HG02884 (cell line): ENCODE measurements at regions not wholly inside any gene's neighbourhood (a gene's known extent, or its start where the extent isn't known, plus 50 kb on each side); places are given as distances from the start of the nearest gene placed in this dataset.
"Not testable (repeated sequence)": the region's sequence is repeated elsewhere in the genome, so short reads cannot be mapped to it uniquely, and the experiment has no call there.

Experiments used
- ATAC-seq: cut with Tn5 transposase; IDR thresholded peaks from one replicate; pipeline ENCODE4 v1.9.1; 2021; ENCODE audit warnings: mild to moderate bottlenecking, moderate library complexity; ENCODE audit not compliant: unreplicated experiment

DNA sequence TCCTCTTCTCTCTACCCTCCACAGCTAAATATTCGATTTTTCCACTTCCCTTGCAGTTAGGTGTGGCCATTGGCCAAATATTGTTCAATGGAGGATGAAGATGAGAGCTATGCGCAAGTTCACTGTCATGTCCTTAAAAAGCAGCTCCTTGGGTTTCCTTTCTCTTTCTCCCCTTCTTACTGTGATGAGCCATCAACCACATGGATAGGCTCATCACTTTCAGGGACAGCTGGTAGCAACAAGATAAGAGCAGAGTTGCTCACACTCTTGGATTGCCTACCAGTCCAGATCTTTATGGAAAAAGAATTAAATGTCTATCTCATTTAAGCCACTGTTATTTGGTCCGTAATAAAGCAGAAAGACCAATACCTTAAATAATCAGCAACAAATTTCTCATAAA, 377.0 kb downstream of the DDX10 start:
- ATAC-seq, result no peak

GRCh38 chr11:109043315-109043714, 378.4 kb downstream of the DDX10 start:
- ATAC-seq, result no peak

- ATAC-seq, result no peak
These were observed 375.6 kb upstream of the C11orf87 start for GRCh38 chr11:109046284-109046992.

- ATAC-seq, result no peak
These were observed 373.9 kb upstream of the C11orf87 start for GRCh38 chr11:109048098-109048497.

DNA sequence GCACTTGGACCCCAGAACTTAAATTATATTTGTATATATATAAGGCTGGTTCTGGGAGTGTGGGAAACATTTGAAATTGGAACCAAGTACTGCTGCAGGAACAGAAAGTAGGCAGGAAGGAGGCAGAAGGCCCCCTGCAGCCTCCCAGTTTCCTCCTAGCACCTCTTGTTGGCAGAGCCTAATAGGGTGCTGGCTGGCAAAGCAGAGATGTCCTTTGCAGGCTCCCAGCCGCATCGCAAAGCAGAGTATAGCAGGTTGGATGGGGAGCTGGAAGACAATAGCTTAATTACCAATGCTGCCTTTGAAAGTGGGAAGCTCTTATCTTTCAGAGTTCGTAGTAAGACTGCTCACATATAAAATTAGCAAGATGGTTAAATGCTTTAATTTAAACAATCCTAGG, 370.8 kb upstream of the C11orf87 start:
- no peak for ATAC-seq

GRCh38 chr11:109059402-109059801, 362.6 kb upstream of the C11orf87 start:
- ATAC-seq, result no peak

DNA sequence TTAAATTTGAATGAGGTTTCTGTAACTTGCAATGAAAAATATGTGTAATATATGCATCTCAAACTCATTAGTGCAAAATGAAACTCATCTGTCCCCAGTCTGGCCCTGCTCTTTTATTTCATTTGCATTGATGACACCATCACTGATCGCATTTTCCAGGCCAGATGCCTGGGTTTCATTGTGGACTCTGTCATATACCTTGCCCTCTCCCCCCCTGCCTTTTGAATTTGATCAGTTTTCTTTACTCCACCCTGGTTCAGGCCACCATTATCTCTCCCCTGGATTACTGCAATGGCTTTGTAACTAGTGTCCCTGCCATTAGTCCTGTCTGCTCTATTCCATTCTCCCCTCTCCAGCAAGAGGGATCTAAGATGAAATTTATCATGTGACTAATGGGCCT, 360.6 kb upstream of the C11orf87 start:
- ATAC-seq, result no peak

DNA sequence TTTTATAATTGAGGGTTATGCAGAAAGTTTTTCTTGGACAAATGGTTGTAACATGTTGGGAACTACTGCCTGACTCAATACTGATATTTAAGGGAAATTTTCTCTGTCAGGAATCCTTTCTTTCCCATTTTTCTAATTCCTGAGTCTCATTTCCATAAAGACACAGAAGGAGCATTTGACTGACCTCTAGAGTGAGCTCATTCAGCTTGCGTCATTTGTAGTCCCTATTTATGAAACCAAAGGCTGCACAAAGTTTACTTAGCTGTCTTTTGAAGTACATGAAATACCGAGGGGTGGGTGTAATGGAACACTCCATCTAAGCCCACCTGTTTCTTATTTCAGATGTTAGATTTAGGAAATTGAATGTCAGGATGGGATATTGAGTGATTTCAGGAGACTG, 359.5 kb upstream of the C11orf87 start:
- ATAC-seq, result no peak

DNA sequence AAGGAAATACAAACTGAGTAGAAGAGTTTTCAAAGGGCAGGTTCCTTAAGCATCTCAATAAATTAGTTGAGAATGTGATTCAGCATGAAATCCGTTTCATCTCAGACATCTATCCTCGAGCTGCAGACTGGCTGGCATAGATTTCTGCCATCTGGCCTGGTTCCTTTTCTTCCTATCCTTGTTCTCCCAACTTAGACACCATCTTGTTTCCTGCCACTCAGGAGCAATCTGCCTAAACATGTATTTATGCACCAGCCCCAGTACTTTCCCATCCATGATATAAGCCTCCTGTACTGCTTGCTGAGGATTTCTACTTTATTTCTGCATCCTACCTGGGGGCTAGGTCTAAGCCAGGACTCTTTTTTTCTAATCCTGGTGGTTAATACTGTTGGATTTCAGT, 359.1 kb upstream of the C11orf87 start:
- ATAC-seq, result no peak

DNA sequence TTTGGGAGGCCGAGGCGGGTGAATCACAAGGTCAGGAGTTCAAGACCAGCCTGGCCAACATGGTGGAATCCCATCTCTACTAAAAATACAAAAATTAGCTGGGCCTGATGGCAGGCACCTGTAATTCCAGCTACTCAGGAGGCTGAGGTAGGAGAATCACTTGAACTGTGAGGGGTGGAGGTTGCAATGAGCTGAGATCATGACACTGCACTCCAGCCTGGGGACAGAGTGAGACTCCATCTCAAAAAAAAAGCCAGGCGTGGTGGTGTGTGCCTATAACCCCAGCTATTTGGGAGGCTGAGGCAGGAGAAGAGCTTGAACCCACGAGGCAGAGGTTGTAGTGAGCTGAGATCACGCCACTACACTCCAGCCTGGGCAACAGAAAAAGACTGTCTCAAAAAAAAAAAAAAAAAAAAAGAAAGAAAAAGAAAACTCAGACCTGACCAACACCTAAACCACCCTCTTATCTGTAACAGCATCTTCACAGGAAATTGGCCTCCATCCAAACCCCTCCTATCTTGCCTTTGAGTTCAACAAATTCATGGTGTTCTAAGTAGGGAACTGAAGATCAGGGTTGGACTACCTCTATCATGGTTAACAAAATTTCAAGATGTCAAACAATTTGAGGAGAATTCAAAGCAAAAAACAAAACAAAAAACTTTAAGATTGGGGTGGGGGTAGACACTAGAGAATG, 357.2 kb upstream of the C11orf87 start:
- ATAC-seq, result not testable (repeated sequence)

DNA sequence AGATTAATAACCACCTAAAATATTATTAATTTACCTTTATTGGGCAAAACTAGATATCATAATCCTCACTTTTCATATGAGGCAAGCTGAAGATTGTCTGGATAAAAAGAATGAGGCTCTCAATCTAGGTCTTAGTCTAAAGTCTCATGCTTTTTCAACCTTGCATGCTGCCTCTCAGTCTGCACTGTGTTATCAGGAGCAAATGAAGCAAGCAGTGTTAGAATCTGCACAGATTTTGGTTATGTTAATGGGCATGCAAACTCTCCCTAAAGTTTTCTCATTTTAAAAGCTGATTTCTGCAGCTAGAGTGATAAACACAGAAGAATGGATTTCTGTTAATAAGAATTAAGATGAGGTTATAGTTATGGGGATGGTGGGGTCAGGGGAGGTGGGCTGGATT, 350.7 kb upstream of the C11orf87 start:
- no peak for ATAC-seq

DNA sequence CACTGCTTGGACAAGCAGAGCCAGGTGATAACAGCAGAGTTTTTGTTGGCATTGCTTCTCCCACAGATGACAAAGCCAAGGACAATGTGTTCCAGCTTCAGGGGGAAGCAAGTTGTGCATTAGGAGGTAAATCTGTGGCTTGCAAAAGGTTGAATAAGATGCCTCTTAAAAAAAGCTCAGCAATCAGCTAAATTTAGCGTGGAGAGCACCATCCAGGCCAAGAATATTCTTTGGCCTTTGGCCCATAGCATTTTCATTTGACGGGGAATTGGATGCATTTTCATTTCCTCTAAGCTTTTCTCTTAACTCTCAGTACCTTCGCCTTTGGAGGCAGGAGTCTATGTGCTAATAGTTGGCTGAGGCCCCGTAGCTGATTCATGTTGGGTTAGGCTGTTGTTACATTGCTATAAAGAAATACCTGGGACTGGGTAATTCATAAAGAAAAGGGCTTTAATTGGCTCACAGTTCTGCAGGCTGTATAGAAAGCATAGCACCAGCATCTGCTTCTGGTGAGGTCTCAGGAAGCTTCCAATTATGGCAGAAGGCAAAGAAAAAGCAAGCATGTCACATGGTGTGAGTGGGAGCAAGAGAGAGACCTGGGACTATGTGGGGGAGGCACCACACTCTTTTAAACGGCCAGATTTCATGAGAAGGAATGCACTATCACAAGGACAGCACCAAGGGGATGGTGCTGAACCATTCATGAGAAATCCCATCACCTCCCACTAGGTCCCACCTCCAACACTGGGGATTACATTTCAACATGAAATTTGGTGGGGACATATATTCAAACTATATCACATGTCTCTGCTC, 350.1 kb upstream of the C11orf87 start:
- no peak for ATAC-seq

DNA sequence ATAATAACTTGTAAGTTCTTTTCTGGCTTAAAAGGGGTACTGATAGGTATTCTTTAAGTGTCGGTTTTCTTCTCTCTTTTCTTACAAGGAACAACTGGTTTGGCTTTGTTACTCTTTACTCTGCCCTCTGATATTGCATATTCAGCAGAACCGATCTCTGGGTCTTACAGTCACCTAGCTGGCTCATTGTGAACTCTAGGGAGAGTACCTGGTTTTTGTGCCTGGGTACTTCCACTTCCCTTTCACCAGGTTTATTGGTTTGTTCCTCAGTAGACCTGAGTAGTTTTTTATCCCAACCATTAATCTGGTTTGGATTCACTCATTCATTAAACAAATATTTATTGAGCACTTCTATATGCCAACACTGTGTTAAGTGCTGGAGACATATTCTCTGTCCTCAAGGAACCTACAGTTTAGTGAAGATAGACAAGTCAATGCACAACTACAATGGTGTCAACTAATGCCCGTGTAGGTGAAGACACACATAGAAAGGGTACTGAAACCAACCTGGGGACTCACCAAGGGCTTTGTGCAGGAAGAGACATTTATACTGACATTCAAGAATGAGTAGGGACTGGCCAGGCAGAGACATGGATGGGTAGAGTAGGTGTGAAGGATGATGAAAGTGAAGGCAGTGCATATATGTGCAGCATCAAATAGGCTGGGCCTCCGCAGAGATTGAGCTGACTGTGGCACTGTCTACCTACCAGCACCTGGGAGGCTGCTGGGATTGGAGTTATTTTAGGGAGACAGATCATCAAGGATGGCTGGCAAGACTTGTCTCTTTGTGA, 348.8 kb upstream of the C11orf87 start:
- ATAC-seq, result no peak

GRCh38 chr11:109075976-109076375, 346.0 kb upstream of the C11orf87 start:
- no peak for ATAC-seq

GRCh38 chr11:109076870-109077269, 345.1 kb upstream of the C11orf87 start:
- no peak for ATAC-seq

GRCh38 chr11:109077291-109077920, 344.6 kb upstream of the C11orf87 start:
- no peak for ATAC-seq

DNA sequence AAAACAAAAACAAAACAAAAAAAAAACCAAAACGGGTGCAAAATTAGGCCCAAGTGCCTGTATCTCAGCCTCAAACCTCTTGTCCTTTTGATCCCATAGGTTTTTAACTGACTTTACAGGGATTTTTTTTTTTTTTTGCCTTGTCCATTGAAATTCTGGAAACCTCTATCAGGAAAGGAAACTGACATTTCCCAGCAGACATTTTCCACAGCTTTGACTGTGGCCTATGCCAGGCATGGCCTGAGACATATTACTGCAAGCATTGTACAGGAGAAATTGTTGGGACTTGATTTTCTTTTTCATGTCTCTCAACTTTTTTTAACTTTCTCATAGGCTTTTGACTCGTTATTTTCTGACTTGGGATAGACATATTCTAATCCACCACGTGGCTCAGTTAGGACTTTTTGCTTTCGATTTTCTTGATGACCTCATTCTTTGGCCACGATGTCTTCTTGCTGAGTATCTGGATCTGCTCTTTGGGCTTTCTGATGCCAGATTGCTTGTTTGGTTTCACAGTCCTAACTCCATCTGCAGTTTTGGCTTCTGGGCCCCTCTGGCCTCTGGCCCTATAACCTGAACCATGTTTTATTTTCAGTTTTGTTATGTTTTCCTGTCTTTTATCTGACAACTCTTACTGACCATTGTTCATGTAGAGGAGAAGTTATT, 336.1 kb upstream of the C11orf87 start:
- ATAC-seq, result no peak

GRCh38 chr11:109086931-109087330, 335.1 kb upstream of the C11orf87 start:
- ATAC-seq, result no peak

DNA sequence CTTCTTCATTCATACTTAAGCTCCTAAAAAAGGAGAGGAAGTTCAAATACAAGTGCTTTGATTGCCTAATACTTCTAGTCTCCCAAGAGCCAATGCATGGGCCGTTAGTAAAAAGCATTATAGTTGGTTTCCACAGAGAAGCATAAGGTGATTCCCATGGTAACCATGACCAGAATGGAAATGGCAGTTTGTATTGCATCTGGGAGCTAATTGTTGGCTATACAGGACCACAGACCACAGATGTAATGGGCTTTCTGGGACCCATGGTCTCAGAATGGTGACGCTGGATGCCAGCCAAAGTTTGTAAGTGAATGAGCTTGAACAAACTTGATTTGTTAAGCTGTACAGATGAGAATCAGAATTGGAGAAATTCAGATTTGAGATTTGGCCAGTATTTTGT, 333.9 kb upstream of the C11orf87 start:
- ATAC-seq, result no peak

GRCh38 chr11:109089144-109089543, 332.8 kb upstream of the C11orf87 start:
- no peak for ATAC-seq
